ENCODE measurements at regions not wholly inside any gene's neighbourhood (a gene's known extent, or its start where the extent isn't known, plus 50 kb on each side); places are given as distances from the start of the nearest gene placed in this dataset.

DNA sequence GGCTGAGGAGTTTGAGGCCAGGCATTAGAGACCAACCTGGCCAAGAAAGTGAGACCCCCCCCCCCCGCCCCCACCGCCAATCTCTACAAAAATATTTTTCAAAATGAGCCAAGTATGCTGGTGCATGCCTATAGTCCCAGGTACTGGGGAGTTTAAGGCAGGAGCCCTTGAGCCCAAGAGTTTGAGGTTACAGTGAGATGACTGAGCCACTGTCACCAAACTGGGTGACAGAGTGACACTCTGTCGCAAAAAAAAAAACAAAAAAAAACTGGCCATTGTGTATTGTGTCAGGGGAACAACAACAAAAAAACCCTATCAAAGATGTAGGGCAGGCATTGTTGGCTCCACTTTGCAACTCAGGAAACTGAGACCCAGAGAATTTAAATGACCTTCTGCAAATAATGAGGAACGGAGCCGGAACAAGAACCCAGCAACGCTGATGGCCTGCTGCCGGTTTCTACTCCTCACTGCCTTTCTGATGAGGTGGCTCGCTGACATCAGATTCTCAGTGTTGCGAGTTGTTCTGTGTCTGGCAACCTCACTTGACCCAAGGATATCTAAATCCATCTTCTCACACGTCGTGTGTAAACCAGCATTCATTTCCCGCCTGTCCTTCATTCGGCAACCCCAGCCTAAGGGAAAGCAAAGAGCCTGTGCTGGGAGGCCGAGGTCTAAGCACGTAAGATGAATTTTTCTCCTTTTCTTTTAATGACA, 195.2 kb upstream of the CRY1 start:
- BruUV-seq (replicated peaks), result no TSS peak

DNA sequence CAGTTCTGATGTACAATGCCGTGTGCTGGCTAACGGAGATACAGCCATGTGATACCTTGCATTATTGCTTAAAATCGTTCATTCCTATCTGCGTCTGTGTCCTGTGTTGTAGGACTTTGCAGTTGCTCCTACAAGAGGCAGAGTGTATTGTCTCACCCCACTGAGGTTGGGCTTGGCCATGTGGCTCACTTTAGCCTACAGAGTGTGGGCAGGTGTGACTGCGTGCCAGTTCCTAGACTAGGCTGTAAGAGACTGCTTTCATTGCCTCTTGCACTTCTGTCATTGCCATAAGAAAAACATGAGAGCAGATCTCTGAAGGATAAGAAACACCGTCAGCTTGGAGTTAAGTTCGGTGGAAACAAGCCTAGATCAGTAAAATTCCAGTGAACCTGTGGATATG, 197.7 kb upstream of the CRY1 start:
- Histone ChIP-seq H4K20me1 (ENCODE audit: insufficient read depth, low read length) (no peaks in the 10 kb centered on the region), H3K36me3 (ENCODE audit: insufficient read depth, low read length) (no peaks in the 10 kb centered on the region), H3K27ac (ENCODE audit: low read depth, low read length, poor library complexity, severe bottlenecking) (no peak overlapping the region), H3K4me2 (ENCODE audit: low read length) (no peak overlapping the region), H3K4me1 (ENCODE audit: insufficient read depth, low read length, poor library complexity, severe bottlenecking) (no peaks in the 10 kb centered on the region), H3K4me3 (ENCODE audit: low read depth, low read length, poor library complexity, severe bottlenecking) (no peak overlapping the region), H3K79me2 (ENCODE audit: insufficient read depth, low read depth, low read length) (no peaks in the 10 kb centered on the region), H3K9me2 (ENCODE audit: insufficient read depth, low read length) (no peaks in the 10 kb centered on the region), H2AFZ (ENCODE audit: low read length) (no peak overlapping the region), H3K9me3 (ENCODE audit: low read length) (no peaks in the 10 kb centered on the region)
- ChIA-PET POLR2A (no interaction called here), CTCF (ENCODE audit: unreplicated experiment) (no interaction called here)
- TF ChIP-seq EZH2phosphoT487 (IDR thresholded peaks at IDR 0.05; ENCODE audit: borderline replicate concordance, low read depth, low read length), result no peak
- TF ChIP-seq, protein P1, sequence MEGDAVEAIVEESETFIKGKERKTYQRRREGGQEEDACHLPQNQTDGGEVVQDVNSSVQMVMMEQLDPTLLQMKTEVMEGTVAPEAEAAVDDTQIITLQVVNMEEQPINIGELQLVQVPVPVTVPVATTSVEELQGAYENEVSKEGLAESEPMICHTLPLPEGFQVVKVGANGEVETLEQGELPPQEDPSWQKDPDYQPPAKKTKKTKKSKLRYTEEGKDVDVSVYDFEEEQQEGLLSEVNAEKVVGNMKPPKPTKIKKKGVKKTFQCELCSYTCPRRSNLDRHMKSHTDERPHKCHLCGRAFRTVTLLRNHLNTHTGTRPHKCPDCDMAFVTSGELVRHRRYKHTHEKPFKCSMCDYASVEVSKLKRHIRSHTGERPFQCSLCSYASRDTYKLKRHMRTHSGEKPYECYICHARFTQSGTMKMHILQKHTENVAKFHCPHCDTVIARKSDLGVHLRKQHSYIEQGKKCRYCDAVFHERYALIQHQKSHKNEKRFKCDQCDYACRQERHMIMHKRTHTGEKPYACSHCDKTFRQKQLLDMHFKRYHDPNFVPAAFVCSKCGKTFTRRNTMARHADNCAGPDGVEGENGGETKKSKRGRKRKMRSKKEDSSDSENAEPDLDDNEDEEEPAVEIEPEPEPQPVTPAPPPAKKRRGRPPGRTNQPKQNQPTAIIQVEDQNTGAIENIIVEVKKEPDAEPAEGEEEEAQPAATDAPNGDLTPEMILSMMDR (conservative IDR thresholded peaks at IDR 0.05; ENCODE audit: low read length), result no peak
- intact Hi-C loops (cut with micrococcal nuclease; ENCODE audit: unreplicated experiment), result no loop called here
- no peak for DNase-seq (ENCODE audit: low spot score)
- BruUV-seq (replicated peaks), result no TSS peak

More for the DNA sequence above, 195.2 kb upstream of the CRY1 start:
- intact Hi-C loops (cut with micrococcal nuclease; ENCODE audit: unreplicated experiment), result no loop called here
- Histone ChIP-seq H3K4me1 (ENCODE audit: insufficient read depth, low read length, poor library complexity, severe bottlenecking) (no peaks in the 10 kb centered on the region), H2AFZ (ENCODE audit: low read length) (no peak overlapping the region), H3K9me3 (ENCODE audit: low read length) (no peaks in the 10 kb centered on the region), H3K4me2 (ENCODE audit: low read length) (no peak overlapping the region), H4K20me1 (ENCODE audit: insufficient read depth, low read length) (no peaks in the 10 kb centered on the region), H3K36me3 (ENCODE audit: insufficient read depth, low read length) (no peaks in the 10 kb centered on the region), H3K79me2 (ENCODE audit: insufficient read depth, low read depth, low read length) (no peaks in the 10 kb centered on the region), H3K27ac (ENCODE audit: low read depth, low read length, poor library complexity, severe bottlenecking) (no peak overlapping the region), H3K9me2 (ENCODE audit: insufficient read depth, low read length) (no peaks in the 10 kb centered on the region), H3K4me3 (ENCODE audit: low read depth, low read length, poor library complexity, severe bottlenecking) (no peak overlapping the region)
- ChIA-PET POLR2A (interaction anchor here (0.5 kb wide), 1 partner anchor 278 kb away, joined by 3 read pairs; no protein-coding TSS in a partner anchor), CTCF (ENCODE audit: unreplicated experiment) (no interaction called here)
- no peak for DNase-seq (ENCODE audit: low spot score)
- TF ChIP-seq, protein P1 (conservative IDR thresholded peaks at IDR 0.05; ENCODE audit: low read length), result no peak
- TF ChIP-seq EZH2phosphoT487 (IDR thresholded peaks at IDR 0.05; ENCODE audit: borderline replicate concordance, low read depth, low read length), result no peak

DNA sequence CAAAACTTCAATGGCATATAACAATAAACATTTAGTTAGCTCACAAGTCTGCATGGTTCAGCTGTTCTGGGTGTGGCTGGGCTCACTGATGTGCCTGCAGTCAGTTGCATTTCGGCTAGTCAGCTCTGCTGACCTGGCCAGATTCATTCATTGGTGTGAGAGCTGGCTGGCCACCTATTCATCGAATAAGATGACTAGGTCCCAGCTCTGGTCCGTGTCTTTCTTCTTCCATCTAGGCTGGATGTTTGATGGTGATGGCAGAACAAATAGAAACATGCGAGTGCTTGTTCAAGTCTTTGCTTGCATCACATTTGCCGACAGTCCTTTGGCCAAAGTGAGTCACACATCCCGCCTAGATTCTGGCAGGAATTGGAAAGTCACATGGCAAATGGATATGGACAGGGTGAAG, 203.3 kb upstream of the CRY1 start:
- BruUV-seq (replicated peaks), result no TSS peak
- ChIA-PET CTCF (ENCODE audit: unreplicated experiment) (no interaction called here), POLR2A (interaction anchor here (1.2 kb wide), 1 partner anchor 16 kb away, joined by 3 read pairs; no protein-coding TSS in a partner anchor)
- no peaks in the 10 kb centered on the region for H3K36me3 ChIP-seq (ENCODE audit: insufficient read depth, low read length)
- H3K4me3 ChIP-seq (ENCODE audit: low read depth, low read length, poor library complexity, severe bottlenecking), result no peak overlapping the region
- no peaks in the 10 kb centered on the region for H3K9me2 ChIP-seq (ENCODE audit: insufficient read depth, low read length)
- no peaks in the 10 kb centered on the region for H3K9me3 ChIP-seq (ENCODE audit: low read length)
- H3K4me1 ChIP-seq (ENCODE audit: insufficient read depth, low read length, poor library complexity, severe bottlenecking), result no peaks in the 10 kb centered on the region
- no peak overlapping the region for H2AFZ ChIP-seq (ENCODE audit: low read length)
- DNase-seq (ENCODE audit: low spot score), result no peak
- intact Hi-C loops (cut with micrococcal nuclease; ENCODE audit: unreplicated experiment), result no loop called here
- no peaks in the 10 kb centered on the region for H4K20me1 ChIP-seq (ENCODE audit: insufficient read depth, low read length)
- TF ChIP-seq, protein P1 (conservative IDR thresholded peaks at IDR 0.05; ENCODE audit: low read length), result no peak
- no peak for TF ChIP-seq EZH2phosphoT487 (IDR thresholded peaks at IDR 0.05; ENCODE audit: borderline replicate concordance, low read depth, low read length)
- no peak overlapping the region for H3K4me2 ChIP-seq (ENCODE audit: low read length)
- H3K27ac ChIP-seq (ENCODE audit: low read depth, low read length, poor library complexity, severe bottlenecking), result no peak overlapping the region
- H3K79me2 ChIP-seq (ENCODE audit: insufficient read depth, low read depth, low read length), result no peaks in the 10 kb centered on the region
